GM21825 (cell line): ENCODE measurements at regions not wholly inside any gene's neighbourhood (a gene's known extent, or its start where the extent isn't known, plus 50 kb on each side); places are given as distances from the start of the nearest gene placed in this dataset.

ENCODE experiments used
- ATAC-seq: cut with Tn5 transposase; IDR thresholded peaks from one replicate; pipeline ENCODE4 v1.9.1; 2021; ENCODE audit warnings: mild to moderate bottlenecking, moderate library complexity; ENCODE audit not compliant: unreplicated experiment

DNA sequence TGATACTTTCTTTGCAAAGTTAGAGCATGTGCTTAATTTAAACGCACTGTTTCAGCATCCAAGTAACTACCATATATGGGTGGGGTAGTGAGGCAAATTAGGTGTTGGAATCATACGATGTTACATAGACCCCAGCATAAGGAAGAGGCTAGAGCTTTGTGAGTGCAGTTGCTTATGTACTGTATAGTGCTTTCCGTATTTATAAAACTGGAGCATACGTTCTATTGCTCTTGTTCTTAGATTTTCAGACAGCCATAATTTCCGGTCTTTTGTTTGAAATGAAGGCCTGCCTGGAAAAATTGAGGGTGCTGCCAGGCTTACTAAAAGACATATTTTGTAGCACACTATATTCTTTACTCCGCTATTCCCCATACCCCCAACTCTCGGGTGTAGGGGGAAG is 335.7 kb downstream of the FOXG1 start:
- no peak for ATAC-seq

DNA sequence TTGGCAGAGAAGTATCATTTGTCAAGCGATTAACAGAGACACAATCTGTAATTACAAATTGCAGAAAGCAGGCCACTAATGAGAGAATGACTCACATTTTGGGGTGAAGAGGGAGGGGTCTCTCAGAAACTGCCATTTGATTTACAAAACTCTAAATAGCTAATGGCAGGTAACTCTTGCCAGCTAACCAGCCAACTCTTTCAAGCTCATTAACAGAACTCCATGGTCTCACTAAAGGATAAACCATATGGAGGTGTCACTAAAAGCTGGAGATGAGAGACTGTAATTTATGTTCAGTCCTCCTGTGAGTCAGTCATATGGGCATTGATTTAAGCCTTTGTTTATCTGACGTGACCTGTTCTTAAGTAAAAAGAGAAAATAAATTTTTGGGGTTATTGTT is 336.4 kb downstream of the FOXG1 start:
- no peak for ATAC-seq

DNA sequence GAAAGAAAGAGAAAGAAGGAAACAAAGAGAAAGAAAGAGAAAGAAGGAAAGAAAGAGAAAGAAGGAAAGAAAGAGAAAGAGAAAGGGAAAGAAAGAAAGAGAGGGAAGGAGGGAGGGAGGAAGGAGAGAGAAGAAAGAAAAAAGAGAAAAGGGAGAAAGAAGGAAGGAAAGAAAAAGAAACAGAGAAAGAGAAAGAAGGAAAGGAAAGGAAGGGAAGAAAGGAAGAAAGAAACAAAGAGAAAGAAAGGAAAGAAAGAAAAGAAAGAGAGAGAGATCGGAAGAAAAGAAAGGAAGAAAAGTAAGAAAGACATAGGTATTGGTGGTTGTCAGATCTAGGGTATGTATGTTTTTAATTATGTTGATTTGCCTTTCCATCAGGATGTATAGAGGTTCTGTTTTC is 342.3 kb downstream of the FOXG1 start:
- no peak for ATAC-seq

DNA sequence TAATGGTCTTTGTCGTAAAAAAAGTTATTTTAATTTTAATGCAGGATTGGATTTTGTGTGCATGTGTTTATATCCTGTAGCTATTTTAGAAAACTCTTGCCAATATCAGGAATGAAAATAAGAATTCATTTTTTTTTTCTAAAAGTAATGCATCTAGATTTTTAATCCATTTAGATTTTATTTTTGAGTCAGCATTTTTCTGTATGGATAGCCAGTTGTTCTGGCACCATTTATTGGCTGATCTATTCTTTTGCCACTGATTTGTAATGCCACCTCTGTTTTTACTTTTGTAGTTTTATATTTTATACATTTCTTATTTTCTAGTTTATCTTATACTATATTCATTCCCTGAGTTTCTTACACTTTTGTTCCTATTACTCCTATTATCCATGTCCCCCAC is 343.0 kb downstream of the FOXG1 start:
- no peak for ATAC-seq

DNA sequence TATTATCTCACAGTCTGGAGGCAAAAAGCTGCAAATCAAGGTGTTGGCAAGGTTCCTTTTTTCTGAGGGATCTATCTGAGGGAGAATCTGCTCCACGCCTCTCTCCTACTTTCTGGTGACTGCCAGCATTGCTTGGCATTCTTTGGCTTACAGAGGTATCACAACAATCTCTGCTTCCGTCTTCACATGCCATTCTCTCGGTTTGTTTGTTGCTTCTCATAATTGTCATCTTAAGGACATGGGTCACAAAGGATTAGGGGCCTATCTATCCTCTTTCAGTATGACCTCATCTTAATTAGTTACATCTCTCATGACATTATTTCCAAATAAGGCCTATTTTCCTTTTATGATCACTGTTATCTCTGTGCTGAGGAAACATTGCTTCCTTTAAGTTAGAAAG is 345.0 kb downstream of the FOXG1 start:
- no peak for ATAC-seq

DNA sequence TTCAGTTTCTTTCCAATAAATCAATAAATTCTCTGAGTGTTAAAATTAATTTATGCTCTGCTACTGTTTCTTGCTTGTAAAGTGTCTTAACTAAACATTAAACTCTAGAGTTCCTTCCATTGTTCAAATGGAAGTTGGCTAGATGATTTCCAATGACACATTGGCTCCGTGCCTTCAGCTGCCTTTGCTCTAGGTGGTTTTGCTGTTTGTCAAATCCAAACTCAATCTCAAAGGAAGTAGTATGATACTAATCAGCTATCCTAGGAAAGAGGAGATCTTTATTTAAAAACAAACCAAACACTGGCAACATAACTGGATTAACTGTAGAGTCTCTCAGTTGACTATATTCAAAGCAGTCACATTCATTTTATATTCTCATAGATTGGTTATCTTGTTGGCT is 356.4 kb downstream of the FOXG1 start:
- no peak for ATAC-seq

DNA sequence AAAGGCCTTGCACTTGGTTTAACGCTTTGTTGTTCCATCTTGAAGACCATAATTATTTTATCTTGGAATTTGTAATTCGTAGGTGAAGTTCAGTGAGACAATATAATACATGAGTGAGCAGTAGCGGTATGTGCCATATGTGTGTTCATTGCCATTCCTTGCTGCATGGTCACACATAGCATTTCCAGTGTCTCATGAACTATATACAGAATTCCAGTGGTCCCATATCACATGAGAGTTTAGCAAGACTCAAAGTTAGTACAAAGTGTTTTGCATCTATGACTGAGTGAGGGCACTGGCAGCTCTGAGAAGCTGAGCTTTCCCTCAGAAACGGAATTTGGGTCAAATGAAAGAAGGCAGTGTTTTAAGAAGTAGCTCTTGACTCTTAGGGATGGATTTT is 359.8 kb downstream of the FOXG1 start:
- ATAC-seq: no peak

DNA sequence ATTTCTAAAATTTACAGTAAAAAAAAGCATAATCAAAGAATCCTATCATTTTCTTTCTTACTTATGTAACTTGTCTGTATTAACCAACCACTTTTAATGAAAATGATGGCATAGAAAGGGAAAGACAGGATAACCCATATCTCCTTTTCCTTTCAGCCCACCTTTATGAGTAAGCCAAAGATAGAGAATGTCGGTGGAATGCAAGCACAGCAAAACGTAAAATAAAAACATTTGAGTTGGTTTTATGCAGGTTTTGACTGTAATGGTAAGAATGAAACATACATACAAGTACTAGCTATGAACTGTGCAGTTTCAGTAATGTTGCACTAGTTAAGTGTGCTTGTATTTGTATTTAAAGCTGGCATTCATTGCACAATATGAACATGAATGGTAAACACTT is 360.3 kb downstream of the FOXG1 start:
- ATAC-seq: no peak

DNA sequence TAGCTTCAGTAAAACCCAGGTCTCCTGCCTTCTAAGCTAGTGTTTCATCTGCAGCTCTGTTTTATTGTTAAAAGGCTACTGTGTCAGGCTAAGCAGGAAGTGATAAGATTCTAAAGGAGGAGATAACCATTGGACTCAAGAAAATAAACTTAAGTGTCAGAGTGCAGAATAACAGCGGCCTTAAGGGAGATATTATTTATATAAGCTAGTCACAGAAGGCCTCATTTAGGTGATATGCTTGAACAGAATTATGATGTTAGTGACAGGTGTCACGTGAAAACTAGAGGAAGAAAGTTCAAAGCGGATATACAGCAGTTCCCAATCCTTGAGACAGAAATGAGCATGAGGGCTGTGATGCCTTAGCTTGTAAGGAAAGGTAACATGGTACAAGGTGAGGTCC is 373.4 kb downstream of the FOXG1 start:
- no peak for ATAC-seq

DNA sequence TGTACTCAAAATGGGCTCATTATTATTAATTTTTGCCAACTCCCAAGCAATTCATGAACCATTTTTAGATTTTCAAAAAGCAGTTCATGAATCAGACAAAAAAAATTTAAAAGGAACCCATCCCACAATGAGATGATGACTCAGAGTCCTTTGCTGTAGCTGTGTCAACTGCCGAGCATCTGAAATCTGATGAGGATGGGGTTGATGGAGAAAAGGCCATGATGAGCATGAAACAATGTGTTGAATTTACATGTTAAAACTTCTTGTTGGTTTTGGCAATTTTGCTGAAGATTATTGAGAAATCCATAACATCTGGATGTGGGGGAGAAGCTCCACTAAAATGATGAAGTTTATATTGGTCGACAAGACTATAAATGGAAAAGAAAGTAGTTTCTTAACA is 378.0 kb downstream of the FOXG1 start:
- ATAC-seq: no peak

DNA sequence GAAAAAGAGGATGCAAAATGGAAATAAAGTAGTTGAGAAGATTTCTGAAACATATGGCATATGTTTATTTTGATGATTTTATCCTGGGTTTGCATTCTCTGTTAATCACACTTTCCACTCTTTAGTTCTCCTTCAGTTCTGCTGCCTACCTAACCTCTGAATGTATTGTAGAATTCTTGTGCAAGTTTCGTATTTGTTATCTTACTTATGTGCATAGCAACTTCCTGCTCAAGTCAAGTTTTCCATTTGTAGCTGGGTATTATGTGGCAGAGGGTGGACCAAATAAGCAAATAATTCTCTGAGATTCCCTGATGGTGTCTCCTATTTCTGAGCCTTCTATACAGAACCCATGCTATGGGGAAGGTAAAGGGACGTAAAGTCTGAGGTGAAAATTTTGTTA is 381.6 kb downstream of the FOXG1 start:
- ATAC-seq: no peak

DNA sequence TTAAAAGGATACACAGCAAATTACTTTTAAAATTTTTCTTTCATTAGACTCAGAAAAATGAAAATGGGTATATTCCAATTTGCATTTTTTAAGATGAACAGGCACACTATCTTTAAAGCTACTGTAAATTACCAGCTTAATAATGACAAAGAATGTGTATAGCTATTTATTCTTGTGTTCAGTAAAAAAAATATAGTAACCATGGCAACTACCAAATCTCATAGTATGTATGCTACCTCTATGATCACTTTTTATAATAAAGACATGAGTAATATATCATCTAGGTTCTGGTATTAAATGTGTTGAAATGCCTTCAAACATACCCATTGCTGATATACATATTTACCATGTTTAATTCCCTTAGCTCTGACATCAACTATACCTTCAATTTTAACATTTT is 383.2 kb downstream of the FOXG1 start:
- no peak for ATAC-seq

DNA sequence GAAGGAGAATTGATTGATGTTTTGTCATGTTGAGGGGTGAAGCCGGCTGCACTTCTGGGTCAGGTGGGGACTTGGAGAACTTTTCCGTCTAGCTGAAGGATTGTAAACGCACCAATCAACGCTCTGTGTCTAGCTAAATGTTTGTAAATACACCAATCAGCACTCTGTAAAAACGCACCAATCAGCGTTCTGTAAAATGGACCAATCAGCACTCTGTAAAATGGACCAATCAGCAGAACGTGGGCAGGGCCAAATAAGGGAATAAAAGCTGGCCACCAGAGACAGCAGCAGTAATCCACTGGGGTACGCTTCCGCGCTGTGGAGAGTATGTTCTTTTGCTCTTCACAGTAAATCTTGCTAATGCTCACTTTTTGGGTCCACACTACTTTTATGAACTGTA is 384.1 kb downstream of the FOXG1 start:
- ATAC-seq: no peak

DNA sequence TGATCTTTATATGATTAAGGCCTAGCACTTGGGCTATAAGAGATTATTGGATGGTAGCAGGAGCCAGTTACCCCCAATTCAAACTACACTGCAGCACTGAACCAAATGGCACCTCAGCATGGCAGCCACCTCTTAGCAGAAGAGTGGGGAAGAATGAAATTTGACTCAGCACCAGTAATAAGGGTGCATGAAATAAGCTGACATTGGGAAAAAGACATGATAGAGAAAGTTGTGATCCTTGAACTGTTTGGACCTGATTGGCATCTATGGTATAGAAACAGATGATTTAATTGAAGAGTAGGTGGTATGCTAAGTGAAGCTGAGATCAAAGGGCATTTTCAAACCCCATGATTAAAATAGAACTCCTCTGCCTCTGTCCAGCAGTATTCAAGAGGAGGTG is 389.5 kb downstream of the FOXG1 start:
- ATAC-seq: no peak

DNA sequence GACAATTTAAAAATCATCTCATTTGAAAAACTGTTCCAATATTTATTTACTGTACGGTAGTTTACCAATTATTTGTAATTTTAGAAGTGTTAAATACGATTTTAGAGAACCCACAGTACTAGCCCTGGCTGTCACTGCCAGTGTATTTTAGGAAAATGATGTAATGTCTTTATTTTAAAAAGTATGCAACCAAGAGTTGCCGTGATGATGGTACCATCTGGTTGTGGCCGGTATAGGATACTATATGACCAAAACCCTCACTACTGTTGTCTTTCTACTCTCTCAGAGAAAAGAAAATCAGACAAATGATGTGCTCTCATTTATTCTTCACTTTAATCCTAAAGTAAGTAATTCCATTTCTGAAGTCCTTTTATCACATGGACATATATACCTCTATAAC is 395.0 kb downstream of the FOXG1 start:
- ATAC-seq: no peak

DNA sequence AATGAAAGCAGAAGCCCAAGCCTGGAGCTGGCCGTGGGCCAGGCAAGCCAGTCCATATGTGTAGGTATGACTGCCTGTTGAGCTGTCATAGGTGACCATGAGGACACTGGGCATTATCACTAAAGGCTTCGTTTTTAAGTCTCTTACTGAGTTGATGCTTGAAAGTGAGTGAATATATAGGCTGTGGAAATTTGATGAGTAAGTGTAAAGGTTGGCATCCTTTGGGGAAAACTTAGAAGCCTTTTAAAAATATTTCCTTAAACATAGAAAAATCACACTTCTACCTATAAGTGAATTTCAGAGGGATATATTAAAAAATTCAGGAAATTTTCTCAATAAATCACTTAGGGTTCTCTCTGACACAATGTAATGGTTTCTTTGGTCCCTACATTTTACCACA is 396.5 kb downstream of the FOXG1 start:
- ATAC-seq: no peak

DNA sequence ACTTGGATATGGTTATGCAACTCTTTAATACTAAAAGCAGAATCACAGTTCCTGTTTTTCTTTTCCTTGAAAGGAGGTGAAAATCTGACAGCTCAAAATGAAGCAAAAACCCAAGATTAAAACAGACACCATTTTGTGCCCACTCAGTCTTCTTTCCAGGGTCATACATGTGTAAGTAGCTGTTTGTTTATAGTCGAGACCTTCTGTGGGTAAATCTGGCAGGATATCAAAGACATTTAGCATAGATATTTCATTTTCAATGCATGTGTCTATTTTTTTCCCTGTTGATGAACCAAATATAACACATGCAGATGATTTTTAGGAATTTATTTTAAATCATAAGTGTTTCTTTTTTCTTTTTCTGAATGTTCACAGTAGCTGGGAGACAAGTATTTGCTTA is 398.8 kb downstream of the FOXG1 start:
- ATAC-seq: no peak

DNA sequence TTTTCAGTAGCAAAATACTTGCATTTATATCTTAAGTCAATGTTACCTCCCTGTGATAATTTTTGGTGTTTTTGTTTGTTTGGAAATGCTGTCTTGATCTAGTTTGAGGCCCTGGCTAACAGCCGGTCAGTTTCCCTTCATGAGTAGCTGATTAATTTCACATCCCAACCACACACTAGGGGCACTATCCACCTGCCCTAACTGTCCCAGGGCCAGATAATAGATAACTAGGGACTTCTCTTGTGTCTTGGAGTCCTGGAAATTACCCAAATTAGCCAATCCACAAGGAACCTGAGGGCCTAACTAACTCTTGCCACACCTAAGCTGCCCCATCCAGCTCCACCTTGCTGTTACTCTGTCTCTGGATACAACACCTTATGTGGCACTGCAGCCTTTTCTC is 399.9 kb downstream of the FOXG1 start:
- ATAC-seq: no peak

DNA sequence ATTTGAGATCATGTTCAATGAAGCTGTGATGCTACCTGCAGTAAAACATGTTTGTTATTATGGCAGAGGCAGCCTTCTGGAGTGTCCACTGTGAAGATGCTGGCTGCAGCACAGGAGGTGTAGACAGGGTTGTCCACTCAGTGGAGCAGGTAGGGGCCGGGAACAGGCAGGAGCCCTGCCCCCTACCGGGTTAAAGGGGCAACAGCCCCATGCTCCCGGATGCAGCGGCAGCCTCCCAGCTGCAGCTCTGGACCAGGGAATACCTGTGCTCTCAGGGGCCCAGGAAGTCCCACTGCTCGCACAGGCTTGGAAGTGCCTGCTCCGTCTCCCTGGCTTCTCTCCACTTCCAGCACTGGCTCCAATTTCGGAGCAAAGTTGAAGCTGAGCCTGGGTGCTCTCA is 401.6 kb downstream of the FOXG1 start:
- no peak for ATAC-seq

DNA sequence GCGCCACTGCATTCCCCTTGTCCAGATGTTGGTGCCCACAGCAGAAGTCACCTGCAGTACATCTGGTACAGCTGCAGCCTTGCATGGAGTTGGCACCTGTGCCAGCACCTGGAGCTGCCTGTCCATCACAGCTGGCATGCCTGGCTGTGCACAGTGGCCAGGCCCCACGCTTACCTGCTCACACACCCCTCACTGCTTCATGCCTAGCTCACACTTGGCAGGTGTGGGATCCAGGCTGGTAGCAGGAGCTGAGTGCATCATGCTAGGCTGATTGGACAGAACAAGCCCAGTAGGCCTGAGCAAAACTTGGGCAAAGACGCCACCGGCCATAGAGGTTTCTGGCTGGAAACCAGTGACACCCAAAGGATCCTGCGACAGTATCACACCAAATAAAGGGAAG is 402.8 kb downstream of the FOXG1 start:
- ATAC-seq: no peak

DNA sequence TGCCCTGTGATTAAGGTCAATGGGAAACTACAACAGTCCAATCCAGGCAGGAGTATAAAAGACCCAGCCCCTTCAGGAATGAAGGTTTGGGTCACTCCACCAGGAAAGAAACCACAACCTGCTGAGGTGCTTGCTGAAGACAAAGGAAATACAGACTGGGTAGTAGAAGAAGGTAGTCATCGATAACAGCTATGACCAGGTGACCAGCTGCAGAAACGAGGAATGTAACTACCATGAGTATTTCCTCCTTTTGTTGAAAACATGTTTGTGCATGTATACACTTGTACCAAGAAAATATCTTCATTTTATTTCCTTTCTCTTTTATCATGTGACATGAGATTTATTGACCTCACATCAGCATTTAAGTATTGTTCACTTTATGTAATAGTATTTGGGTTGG is 409.1 kb downstream of the FOXG1 start:
- ATAC-seq: no peak

DNA sequence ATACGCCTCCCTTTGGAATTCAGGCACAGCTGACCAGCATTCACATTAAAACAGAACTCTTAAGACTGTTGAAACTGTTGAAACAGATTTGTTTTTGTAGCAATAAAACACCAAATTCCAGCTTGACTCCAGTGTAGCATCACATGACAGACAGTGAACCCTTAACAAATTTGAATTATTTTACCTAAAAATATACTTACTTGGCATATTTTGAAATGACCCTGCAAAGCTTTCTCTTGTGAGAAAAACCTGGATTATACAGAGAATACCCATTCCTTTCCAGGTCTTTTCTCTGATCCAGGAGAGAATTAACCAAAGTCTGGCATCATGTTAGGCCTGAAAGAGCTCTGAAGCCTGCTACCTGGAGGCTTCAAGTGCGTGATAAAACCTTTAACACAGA is 410.3 kb downstream of the FOXG1 start:
- ATAC-seq: no peak

DNA sequence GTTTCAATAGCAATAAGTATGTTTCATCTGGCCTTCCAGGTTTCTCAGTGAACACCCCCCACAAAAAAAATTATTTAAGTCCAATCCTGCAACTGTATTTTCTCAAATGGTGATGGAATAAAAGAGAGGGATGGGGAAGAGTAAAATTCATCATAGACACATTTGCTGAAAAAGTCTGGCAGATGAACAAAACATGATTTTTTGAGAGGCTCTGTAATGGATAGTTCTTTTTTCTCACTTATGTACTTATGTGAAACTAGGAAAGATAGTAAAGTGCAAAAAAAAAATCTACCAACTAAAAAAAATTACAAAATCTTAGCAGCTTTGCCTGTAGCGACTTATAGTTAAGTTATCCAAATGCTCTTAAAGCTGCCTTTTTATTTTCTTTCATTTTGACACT is 412.4 kb downstream of the FOXG1 start:
- no peak for ATAC-seq

DNA sequence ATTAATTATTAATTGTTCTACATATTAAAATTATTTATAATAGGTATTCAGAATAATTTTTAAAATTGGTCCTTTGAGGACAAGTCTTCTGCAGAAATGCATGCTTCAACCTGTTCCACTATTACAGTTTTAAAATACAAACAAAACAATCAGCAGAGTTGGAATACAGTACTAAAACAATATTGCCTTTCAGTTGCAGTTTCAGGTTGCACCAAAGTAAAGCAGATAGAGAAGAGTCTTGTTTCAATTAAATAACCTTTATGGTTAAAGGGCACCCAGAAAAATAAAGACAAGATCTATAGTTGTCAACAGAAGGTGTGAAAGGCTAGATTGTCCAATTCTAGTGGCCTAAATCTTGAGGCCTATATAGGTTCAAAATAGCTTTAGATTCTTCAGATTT is 424.5 kb downstream of the FOXG1 start:
- no peak for ATAC-seq
